ENCODE measurements at regions not wholly inside any gene's neighbourhood (a gene's known extent, or its start where the extent isn't known, plus 50 kb on each side); places are given as distances from the start of the nearest gene placed in this dataset.

DNA sequence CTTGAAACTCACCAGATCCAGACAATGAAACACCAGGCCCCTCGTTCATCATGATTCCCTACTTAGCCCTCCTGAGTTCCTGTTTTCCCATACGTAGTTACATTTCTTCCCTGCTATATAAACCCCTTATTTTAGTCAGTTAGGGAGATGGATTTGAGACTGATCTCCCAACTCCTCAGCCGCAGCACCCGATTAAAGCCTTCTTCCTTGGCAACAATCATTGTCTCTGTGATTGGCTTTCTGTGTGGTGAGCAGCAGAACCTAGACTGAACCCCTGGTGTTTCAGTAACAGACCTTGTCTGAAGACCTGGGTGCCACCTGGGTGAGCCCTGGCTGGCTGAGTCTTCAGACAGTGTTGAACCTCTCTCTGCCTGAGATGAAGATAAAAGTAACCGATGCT is 118.0 kb downstream of the OAT start:
- DNase-seq, result no peak

DNA sequence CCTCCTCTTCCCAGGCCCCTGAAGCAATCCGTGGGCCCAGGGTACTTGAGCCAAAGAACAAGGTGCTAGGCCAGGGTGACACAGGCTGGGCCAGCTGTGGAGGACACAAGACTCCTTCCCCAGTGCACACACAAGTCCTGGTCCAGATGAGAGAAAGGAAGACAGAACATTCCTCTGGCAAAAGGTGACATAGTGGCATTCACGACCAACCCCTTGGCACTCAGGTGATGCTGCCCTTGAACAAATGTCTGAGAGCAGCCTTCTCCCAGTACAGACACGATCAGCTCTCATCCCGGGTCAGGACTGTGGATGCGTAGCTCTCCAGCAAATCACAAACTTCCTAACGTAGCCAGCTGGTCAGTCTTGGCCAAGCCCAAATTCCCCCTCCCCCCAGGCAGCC is 118.5 kb downstream of the OAT start:
- DNase-seq, result no peak

DNA sequence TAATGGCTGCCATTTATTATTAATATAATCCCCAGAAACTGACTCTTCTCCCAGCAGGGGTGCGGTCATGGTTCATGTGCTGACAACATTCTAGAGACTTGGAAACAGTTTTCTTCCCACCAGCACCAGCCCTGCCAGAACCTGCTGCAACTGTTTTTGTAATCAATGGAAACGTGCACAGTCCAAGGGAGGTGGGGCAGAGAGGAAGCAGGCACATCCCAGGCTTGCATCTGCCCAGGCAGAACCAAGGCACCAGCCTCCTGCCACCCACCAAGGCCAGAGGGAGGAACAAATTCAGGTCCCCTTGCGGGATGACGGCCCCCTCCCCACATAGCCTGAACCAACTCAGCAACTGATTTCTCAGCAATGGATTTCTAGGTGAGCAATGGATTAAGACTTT is 119.0 kb downstream of the OAT start:
- no peak for DNase-seq

DNA sequence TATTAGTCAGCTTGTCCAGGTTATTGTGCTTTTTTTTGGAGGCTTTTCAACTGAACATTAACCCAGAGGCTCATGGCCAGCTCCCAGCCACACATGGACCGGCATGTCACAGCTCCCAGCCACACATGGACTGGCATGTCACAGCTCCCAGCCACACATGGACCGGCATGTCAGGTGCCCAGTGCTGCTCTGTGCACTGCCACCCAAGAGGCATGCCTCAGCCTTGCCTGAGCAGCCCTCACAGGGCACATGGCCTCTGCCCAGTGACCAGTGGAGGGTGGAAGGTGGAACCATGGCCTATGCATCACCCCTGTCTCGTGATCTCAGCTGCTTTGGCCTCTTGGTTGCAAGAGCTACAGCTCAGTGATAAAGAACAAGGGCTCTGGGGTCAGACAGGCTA is 119.8 kb downstream of the OAT start:
- DNase-seq, result no peak

DNA sequence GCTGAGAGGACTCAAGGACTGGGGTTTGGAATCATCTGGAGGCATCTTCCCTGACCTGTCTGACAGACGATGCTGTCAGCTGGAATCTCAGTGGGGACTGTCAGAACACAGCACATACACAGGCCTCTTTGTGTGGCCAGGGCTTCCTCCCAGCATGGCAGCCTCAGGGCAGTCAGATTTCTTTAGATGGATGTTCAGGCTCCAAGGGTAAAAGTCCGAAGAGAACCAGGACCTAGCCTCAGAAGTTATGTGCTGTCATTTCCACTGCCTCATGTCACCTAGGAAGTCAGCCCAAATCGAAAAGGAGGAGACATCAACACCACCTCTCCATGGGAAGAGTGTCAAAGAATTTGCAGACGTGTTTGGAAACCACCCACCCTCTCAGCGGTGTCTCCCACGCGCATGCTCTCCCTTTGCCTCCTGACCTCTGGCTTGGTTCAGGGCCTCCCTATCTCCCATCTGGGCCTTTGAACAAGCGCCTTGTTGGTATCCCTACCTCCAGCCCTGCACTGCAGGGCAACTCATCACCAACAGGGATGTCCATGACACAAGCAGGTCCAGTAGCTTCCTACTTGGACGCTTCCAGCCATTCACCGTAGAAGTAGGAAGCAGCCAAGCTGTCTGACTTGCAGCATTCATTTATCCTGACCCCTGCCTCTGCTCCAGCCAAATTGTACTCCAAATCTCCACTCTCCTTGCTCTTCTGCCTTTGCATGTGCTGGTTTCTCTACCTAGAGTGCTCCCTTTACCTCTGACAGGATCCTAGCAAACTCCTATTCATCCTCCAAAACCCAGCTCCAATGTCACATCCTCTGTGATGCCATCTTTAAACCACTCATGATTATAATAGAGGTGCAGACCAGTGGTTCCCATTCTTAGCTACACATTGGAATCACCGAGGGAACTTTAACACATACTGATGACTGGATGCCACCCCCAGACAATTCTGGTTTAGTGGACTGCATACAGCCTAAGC is 121.6 kb downstream of the OAT start:
- DNase-seq, result no peak

DNA sequence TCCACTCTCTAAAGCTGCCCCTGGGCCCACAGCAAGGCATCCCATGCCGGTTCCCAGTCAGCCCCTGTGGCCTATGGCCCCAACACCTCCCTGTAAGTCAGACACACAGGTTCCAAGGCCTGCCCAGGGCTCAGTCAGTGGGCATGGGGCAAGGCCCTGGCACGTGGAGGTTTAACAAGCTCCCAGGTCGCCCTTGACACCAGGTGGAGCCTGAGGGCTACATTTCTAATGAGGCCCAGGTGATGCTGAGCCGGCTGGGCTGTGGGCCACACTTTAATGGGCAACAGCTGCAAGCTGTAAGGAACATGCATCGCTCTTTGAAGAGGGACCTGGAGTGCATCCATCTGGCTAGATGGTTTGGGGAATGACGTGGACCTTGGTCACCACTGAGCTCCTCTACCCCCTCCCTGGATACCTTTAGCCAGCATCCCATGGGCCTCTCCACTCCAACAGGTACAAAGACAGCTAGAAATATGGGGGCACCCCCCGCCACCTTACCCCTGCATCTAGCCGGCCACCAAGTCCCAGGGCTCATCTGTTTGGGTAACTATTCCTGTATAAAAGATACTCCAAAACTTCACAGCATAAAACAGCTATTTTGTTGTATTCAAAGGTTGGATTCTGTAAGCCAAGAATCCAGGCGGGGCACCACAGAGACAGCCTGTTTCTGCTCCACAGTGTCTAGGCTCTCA is 122.5 kb downstream of the OAT start:
- DNase-seq, result peak; percentile 60

DNA sequence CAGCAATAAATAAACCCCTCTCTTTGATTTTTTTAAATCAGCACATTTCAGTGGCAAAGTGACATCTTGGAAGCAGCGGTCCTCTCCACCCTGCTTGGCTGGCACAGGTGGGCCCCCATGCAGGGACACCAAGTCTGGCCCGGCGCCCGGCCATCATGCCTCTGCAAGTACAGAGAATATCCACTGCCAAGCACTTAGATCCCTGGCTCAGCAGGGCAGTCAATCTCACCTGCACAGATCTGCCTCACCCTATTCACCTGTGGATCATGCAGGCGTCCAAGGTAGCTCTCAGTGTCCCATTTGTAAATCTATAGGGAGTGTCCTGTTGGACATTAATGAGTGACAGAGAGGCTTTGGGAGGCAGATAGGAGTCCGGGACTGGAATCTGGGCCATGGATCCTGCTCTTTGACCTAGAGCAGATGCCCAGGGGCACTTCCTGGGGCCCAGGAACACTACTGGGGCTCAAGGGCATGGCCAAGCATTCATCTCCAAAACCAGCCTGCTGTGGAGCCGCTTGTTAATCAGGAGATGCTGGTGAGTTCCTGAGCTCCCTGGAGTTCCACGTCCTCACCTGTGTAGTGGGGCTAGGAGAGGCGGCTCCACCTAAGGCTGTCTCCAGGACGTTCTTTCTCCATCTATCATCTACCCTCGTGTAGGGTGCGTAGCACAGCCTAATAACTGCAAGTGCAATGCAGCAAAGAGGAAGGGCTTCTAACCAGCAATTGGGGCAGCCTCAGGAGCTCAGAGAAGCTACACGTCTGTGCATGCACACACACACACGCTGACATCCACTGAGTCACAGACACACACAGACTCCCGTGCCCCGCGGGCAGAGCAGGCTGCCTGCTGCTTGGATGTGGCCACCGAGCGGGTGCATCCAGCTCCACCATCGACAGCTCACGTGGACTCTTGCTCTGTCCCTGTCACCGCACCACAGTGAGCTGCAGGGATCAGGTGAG is 123.6 kb downstream of the OAT start:
- no peak for DNase-seq

DNA sequence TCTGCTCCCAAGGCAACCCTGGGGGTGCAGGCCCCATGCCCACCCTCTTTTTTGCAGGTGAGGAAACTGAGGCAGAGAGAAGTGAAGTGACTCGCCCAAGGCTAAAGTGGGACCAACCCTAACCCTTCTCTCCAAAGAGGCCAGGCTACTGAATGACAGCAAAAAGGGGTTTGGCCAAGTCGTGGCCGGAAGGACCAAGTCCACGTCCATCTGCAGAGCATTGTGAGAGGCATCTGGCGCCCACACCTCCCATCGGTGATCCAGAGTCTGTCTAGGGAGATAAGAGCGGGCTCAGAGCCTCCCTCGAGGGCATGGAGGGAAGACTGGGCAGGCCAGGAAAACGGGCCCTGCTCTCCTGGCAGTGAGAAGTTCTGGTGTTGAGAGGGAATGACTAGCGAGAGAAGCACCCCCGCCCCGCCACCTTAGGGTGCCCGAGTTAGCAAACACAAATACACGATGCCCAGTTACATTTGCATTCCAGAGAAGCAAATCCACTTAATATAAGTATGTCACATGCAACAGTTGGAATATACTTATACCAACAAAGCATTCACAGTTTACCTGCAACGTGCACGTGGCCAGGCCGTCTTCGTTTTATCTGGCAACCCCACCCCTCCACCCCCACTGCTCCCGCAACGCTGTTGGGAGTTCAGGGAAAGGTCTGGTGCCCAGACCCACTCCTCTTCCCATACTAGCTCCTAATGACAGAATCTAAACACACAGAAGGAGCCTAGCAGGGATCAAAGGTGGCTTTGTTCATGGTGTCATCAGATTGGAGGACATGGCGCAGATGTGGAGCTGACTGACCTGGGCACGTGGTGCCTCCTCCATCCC is 124.9 kb downstream of the OAT start:
- no peak for DNase-seq

DNA sequence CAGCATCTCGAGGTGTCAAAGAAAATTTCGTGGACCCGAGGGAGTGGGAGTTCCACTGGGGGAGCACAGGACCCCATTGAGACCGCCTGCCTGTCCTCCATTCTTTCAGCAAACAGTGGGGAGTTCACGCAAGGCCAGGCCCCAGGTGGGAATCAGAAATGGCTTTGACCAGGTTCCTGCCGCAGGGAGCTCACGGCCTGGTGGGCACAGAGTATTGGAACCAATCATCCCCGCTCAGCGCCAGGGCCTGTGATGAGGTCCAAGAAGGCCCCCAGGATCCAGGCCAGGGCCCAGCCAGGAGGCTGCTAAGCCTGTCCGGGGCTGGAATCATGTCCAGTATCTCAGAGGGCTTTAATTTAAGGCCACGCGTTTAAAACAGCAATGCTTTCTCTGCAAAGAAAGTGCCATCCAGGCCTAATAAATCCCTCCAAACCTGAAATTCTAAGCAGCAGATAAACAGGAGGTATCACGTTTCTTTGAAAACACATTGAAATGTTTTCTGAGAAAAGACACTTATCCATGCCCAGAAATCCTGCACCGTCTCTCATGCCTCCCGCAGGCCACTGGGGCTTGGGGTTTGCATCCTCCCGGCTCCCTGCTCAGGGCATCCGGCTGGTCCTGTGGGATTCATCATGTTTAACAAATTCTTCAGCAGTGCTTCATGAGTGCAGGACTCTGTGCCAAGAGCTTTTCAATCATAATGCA is 125.7 kb downstream of the OAT start:
- DNase-seq, result no peak

DNA sequence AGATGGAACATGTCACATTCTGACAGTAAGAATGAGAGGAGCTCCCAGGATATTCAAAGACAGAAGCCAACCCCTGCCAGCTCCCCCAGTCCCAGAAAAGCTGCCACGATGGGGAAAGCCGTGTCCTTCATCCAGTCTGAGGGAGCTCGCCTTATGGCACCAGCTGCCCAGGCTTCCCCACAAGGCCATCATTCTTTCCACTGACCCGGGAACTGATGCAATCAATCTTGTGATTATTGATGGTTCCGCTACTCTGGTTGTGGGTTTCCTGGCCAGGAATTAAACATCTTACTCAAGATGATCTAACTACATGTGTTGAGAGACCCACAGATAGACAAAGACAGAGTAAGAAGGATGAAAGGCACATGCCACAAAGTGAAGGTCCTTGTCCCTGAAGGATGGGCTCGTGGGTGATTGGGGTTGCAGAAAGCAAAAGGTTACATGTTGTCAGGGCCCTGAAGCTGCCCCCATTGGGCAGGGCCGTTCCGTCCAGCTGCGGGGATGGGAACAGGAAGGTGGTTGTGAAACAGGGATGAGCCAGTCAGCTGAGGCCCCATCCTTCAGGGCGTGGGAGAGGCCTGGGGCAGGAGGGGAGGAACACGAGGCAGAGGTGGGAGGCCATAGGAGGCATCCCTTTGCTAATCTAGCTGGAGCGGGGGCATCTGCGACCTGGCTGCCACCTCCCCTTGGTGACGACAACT is 127.6 kb downstream of the OAT start:
- no peak for DNase-seq

DNA sequence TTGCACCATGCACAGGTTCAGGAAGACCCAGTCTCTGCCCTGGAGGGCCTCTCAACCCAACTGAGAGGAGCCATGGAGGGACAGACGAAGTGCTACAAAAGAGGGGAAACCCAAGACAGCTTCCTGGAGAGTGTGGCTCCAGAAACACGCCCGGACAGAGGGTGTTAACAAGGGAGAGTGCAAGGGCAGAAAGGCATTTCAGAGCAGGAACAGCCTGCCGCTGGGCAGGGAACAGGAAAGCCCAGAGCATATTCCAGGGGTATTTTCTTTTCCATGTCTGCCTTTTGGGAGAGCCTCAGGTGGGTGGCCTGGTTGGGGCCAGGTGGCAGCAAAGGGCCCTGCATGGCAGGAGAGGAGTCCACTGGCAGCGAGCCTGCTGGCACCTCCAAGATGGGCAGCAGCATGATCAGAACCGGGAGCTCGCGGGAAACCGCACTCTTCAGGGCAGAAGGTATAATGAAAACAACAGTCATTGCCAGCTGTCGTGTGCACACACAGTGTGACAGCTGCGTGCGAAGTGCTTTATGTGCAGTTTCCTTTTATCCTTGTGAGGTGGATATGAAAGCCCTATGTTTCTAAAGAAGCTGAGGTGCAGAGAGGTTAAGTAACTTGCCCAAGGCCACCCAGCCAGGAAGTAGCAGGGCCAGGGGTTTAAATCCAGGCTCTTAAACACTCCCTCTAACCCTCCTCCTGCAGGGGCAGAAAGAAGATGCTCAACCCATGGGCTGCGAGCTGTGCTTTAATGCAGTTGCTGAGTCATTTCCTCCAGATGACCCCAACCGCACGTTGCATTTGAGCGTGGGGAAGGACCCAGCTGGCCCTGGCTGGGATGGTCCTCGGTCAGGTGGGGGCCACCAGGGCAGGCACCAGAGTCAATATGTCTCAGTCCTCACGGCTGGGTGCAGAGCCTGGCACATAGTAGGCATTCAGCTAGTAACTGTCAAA is 128.6 kb downstream of the OAT start:
- peak; percentile 73 for DNase-seq

DNA sequence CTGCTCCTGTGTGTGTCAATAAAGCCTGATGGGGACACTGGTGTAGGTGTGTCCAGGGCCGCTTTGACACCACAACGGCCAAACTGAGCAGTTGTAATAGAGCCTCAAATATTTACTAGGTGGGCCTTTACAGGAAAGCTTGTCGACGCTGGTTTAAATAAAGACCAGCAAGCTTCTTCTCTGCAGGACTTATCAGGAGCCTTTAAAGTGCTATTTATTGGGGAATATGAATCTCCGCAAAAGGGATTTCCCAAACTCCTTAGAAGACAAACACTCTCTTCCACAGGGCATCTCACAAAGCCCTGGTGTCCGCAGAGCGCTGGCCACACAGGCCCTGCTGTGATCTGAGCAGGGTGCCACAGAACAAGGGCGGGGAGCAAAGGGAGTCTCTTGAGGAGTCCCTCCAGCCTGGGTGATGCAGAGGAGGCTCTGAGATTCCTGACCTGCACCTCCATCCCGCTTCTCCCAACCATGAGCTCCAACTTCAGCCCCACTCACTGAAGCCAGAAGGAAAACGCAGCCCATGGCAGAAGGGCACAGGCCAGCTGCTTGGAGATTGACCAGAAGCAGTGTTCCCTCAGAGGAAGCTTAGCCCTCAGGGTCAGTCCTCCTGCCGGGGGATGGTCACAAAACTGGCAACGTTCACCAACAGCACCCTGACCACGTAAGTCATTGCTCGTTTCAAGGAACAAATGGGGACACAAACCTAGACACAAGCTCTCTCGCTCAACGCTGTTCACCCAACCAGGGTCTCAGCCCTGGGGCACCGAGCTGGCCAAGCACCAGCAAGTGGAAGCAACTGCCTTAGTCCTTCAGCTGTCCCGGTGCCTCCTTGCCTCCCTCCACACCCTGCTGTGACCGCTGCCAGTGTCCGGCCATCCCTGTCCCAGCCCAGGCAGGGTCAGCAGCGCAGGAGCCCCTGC is 129.5 kb downstream of the OAT start:
- no peak for DNase-seq

DNA sequence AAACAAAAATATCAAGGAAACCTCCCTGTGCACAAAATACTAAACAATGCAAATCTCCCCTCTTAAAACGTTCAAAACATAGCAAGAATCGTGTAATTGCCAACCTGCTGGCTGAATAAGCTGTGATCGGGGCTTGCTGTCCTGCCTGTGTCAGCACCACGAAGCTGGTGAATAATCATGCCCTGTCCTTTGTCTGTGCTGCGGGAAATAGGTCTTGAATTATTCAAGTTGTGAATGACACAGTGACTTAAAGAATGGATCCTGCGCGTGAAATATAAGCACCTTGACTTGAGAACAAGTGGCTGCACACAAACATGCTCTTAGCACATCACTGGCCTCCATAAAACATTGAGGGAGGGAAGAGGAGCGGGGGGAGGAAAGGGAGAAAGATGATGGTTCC is 130.2 kb downstream of the OAT start:
- DNase-seq, result no peak

DNA sequence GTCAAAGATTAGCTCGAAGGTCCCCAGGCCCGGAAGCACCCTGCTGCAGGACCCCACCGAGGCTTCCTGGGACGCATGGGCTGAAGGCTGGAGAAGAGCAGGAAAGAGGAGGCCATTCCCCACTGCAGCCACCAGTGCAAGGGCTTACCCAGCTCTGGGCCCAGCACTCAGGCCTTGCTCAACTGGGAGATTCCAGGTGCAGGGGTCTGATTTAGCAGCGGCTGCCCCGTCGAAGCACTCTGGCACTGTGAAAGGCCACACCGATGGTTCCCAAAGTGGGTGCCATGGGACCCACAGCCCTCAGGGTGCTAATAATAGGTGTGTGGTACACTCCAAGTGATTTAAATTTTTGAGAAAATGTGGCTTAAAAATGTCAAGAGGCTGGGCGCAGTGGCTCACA is 130.9 kb downstream of the OAT start:
- DNase-seq, result no peak

DNA sequence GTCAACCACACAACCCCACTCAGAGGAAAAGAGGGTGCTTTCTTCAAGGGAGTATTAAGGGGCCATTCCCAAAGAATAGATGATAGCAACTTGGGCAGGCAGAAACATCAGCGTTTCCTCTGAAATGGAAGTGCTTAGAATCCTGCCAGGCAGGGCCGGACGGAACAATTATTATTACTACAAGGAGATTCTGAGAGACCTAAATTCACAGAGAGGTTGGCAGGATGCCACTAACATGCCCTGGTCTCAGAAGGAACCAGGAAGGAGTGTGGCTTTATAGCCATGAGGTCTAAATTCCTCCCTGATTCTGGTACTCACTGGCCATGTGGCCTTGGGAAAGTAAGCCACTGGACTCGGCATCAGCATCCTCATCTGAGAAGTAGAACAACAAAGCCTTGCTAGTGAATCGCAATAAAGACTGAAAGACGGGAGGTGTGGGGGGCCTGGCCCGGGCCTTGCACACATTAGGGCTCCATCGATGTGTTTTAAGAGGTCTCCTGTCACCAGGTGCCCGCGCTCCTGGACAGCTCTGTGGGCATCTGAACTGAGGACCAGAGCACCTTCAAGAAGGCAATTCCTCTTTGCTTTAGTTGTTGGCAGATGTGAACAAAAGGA is 131.5 kb downstream of the OAT start:
- DNase-seq, result no peak

DNA sequence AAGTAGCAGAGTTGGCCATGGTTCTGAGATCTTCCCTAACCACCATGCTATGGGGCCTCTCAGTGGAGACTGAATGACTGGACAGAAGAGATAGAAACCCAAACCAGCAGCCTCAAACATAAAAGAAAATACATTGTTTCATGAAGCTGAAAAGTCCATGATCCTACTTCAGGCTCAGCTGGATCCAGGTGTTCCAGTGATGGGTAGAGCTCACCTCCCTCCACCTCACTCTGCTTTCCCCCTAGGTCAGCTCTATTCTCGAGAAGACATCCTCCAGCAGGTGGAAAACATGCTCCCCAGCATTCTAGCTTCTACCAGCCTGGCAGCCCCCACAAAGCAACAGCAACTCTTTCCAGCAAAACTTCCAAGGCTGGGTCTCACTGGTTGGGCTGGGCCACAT is 132.1 kb downstream of the OAT start:
- DNase-seq, result no peak

DNA sequence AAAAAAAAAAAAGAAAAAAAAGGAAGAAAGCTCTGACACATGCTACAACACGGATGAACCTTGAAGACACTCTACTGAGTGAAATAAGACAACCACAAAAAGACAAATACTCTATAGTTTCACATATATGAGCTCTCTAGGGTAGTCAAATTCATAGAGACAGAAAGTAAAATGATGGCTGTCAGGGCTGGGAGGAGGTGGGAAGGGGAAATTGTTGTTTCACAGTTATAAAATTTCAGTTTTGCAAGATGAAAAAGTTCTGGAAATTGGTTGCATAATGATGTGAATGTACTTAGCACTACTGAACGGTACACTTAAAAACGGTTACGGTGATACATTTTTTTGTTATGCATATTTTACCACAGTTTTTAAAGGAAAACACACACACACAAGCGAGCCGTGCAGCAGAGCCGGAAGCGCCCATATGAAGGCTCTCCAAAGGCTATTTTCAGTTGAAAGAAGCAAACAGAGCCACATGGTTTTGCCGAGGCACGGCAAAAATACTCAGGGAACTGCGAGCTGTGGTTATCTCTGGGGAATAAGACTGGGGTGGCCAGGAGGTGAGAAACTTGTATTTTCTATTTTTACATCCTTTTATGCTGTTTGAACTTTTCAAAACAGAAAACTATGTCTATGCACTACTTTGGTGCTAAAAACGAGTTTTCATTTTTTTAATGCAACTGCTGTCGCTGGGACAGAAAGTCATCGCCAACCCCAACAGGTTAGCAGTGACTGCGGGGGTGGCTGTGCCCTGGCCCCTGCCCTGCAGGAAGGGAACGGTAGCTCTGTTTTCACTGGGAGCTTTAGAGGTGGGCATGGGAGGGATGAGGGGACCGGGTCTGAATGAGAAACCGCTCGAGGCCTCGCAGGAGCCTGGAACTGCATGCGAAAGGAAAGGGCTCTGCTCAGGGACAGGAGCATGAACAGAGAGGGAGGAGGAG is 132.9 kb downstream of the OAT start:
- DNase-seq, result no peak

Data from SHP77 treated with DMSO at 0.1 percent for 48 hours (cell line).